ENCODE measurements at regions not wholly inside any gene's neighbourhood (a gene's known extent, or its start where the extent isn't known, plus 50 kb on each side); places are given as distances from the start of the nearest gene placed in this dataset.

DNA sequence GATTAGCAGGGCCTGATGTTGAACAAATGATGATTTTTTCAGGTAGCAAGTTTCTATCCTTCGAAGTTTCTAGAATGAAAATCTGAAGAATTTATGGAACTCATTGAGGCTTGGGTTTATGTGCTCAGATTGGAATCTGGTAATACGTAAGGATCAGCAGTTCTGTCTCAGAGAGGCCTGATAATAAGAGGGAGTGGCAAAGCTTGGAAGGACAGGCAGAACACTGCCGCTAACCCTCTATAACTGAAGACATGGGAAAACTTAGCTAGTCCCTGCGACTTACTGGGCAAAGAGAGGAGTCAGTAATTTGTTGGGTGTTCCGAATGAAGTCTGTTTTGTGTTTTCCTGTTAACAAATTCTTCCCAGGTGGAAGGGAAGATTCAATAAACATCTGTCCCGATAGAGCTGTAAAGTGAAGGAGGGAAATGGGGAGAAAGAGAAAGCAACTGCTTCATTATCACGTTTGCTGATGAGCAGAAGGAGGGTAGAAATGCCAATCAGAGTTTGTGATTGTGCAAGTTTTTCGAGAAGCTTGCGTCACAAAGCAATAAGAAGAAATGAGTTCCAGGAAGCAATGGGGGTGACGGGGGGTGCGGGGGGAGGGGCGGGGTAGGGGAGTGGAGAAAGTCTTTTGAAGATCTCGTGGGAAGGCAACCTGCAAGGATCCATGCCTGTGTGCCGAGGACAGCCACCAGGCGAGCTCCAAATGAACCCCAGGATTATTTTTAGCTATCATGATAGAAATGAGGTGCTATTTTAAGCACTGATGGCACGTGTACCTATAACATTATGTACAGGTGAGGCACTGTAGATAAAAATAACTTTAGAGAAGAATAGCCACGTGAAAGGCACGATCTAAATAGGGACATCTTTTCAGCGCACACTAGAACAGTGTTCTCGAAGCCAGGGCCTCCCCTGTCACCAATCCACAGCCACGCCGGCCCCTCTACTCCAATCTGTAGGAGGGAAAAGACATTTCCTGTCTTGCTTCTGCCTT, 224.1 kb downstream of the FGF9 start:
- TF ChIP-seq, protein P1, sequence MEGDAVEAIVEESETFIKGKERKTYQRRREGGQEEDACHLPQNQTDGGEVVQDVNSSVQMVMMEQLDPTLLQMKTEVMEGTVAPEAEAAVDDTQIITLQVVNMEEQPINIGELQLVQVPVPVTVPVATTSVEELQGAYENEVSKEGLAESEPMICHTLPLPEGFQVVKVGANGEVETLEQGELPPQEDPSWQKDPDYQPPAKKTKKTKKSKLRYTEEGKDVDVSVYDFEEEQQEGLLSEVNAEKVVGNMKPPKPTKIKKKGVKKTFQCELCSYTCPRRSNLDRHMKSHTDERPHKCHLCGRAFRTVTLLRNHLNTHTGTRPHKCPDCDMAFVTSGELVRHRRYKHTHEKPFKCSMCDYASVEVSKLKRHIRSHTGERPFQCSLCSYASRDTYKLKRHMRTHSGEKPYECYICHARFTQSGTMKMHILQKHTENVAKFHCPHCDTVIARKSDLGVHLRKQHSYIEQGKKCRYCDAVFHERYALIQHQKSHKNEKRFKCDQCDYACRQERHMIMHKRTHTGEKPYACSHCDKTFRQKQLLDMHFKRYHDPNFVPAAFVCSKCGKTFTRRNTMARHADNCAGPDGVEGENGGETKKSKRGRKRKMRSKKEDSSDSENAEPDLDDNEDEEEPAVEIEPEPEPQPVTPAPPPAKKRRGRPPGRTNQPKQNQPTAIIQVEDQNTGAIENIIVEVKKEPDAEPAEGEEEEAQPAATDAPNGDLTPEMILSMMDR (IDR thresholded peaks at IDR 0.05; ENCODE audit: low read length, missing control alignments) = no peak
- H3K4me3 ChIP-seq (replicated peaks; ENCODE audit: low read depth, low read length) = no peak overlapping the region
- DNase-seq (ENCODE audit: low read depth) = no peak

DNA sequence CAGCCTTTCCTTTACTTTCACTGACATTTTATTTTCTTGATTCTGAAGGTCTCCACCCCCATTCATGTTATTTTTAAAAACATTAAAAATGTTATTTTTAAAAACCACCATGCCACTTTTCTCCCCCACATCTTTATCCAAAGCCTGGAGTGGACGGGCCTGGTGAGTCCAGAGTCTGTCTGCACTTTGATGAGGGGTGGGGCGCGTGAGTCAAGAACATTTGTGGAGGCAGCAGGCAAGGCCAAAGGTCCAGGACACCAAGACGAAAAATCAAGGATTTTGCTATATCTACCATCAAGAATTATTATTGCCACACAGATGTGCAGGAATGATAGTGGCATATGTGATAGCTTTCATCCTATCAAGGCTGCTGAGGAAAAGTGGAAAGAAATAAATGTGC, 224.9 kb downstream of the FGF9 start:
- TF ChIP-seq, protein P1 (IDR thresholded peaks at IDR 0.05; ENCODE audit: low read length, missing control alignments) = no peak
- no peak overlapping the region for H3K4me3 ChIP-seq (replicated peaks; ENCODE audit: low read depth, low read length)
- DNase-seq (ENCODE audit: low read depth) = no peak

DNA sequence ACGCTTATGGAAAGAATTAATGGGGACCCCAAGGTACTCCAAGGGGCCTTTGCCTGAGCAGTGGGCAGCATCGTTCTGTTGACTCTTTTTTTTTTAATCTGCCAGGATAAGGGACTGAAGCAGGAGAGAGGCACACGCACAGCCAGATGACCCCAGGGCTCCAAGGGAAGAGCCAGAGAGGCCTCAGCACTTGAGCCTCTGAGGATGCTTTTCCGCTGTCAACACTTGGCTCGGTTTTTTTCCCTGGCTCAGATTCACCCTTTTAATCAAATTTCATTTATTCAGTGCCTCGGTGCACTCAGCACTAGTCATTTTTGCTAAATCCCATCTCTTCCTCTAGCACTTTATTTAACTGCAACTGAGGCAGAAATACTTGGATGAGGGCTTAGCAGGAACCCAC, 226.3 kb downstream of the FGF9 start:
- DNase-seq (ENCODE audit: low read depth) = no peak
- TF ChIP-seq, protein P1 (IDR thresholded peaks at IDR 0.05; ENCODE audit: low read length, missing control alignments) = no peak

DNA sequence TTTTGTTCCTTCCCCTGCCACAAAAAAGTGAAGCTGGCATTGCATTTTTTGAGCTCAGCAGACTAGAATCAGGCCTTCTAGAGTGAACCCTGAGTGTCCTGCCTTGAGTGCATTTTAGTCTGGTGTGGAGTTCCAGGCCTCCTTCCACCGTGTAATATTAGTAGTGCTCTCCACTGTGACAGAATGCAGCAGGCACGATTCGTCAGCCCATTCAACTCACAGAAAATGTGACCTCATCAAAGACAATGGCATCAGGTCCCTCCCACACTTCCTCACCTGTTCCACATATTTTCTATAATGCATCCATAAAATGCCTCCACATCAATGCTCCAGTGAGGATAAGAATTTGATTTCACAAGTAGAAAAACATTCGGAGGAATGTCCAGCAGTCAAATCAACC, 227.6 kb downstream of the FGF9 start:
- DNase-seq (ENCODE audit: low read depth) = no peak
- no peak overlapping the region for H3K4me3 ChIP-seq (replicated peaks; ENCODE audit: low read depth, low read length)
- TF ChIP-seq, protein P1 (IDR thresholded peaks at IDR 0.05; ENCODE audit: low read length, missing control alignments) = no peak

More for the DNA sequence above, 226.3 kb downstream of the FGF9 start:
- H3K4me3 ChIP-seq (replicated peaks; ENCODE audit: low read depth, low read length) = no peak overlapping the region

DNA sequence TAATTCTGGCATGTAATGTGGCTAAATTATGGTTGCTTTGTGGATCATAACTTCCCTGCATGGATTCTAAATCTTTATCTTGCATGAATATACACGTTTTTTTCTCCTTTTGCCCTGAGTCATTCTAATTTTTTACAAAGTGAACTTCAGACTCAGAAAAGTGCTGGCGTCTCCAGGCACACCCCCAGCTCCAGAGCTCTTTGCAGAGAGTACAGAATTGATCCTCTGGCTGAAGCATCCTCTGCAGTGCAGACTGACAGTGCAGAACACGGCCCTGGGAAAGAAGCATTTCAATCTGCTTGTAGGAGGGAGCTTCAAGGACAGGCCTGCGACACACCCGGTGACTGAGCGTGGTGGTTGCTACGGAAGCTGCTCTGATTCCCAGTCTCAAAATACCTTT, 228.1 kb downstream of the FGF9 start:
- TF ChIP-seq, protein P1 (IDR thresholded peaks at IDR 0.05; ENCODE audit: low read length, missing control alignments) = no peak
- no peak overlapping the region for H3K4me3 ChIP-seq (replicated peaks; ENCODE audit: low read depth, low read length)
- DNase-seq (ENCODE audit: low read depth) = no peak

DNA sequence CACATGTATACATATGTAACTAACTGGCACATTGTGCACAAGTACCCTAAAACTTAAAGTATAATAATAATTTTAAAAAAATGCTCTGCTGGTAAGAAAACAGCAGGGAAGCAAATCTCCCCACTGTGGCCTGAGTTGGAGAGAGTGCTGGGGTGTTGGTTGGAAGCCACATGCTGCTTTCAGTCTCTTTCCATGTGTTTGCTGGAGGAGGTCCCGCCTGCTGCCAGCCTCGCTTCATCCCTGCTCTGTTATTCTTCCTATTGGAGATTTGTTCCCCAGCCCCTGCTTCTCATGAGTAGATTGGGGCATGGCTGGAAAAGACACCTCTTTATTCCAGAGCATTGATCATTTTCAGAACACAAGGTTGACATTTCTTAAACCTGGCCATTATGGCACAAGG, 230.5 kb downstream of the FGF9 start:
- DNase-seq (ENCODE audit: low read depth) = no peak
- TF ChIP-seq, protein P1 (IDR thresholded peaks at IDR 0.05; ENCODE audit: low read length, missing control alignments) = no peak
- no peak overlapping the region for H3K4me3 ChIP-seq (replicated peaks; ENCODE audit: low read depth, low read length)
